ENCODE measurements at regions not wholly inside any gene's neighbourhood (a gene's known extent, or its start where the extent isn't known, plus 50 kb on each side); places are given as distances from the start of the nearest gene placed in this dataset.

DNA sequence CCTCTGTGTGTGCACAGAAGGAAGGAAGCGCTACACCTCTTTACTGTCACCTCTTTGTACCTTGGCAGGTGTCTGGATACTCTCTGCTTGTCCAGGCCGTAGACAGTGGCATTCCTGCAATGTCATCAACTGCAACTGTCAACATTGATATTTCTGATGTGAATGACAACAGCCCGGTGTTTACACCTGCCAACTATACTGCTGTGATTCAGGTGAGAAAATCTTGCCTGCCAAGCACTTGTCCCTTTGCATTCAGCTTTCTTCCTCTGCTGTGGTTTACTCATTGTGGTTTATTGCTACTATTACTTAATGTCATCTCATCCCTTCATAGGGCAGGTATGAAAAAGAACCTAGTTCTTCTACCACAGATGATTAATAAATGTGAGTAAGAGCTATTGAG, 131.9 kb upstream of the MTNR1B start:
- no peak overlapping the region for H4K5ac ChIP-seq (ENCODE audit: insufficient read length, low read depth, low read length)
- Mint-ChIP-seq H3K9me3 (no peaks in the 10 kb centered on the region), H3K27me3 (ENCODE audit: low read depth) (no peaks in the 10 kb centered on the region), H3K27ac (no peak overlapping the region), H3K4me3 (no peak overlapping the region), H3K4me1 (peaks cover 25 to 32% of the 10 kb centered on the region in 2 experiments), H3K36me3 (ENCODE audit: insufficient read depth in 1 of 3, low read depth in 3 of 3) (peaks cover 0 to 15% (median 5%) of the 10 kb centered on the region in 3 experiments; a peak in 3 of 7 replicates)
- H2AFZ ChIP-seq (ENCODE audit: low read length) = no peak overlapping the region
- no peak overlapping the region for H2BK120ac ChIP-seq (ENCODE audit: low read depth, low read length, poor library complexity, severe bottlenecking)
- no peaks in the 10 kb centered on the region for H4K20me1 ChIP-seq (ENCODE audit: control insufficient read depth, insufficient read depth, insufficient read length)
- no peak for TF ChIP-seq CTCF (conservative IDR thresholded peaks at IDR 0.05)
- no peak overlapping the region for H3K18ac ChIP-seq (ENCODE audit: insufficient read length, low read depth, low read length)
- no peaks in the 10 kb centered on the region for H3K79me2 ChIP-seq (ENCODE audit: insufficient read depth, low read length)
- no peaks in the 10 kb centered on the region for H3K79me1 ChIP-seq (ENCODE audit: insufficient read depth, low read depth, low read length, poor library complexity, severe bottlenecking)
- no peaks in the 10 kb centered on the region for H3K27me3 ChIP-seq (ENCODE audit: insufficient read depth, low read length)
- H3K14ac ChIP-seq (ENCODE audit: insufficient read depth, low read length) = no peak overlapping the region
- H2BK5ac ChIP-seq (ENCODE audit: insufficient read length, low read length) = no peak overlapping the region
- H3K23ac ChIP-seq (ENCODE audit: insufficient read length, low read depth, low read length) = no peak overlapping the region
- no peak overlapping the region for H3K27ac ChIP-seq (ENCODE audit: insufficient read length, low read depth, low read length)
- H2BK15ac ChIP-seq (ENCODE audit: low read depth, low read length) = no peak overlapping the region
- H3K4me2 ChIP-seq (ENCODE audit: insufficient read depth, insufficient read length, low read length) = no peak overlapping the region
- H4K91ac ChIP-seq (ENCODE audit: insufficient read length, low read depth, low read length) = no peak overlapping the region
- no peak overlapping the region for H3K56ac ChIP-seq (ENCODE audit: insufficient read length, low read depth, low read length)
- H3K4ac ChIP-seq (ENCODE audit: low read depth, low read length) = no peak overlapping the region
- no peaks in the 10 kb centered on the region for H3K23me2 ChIP-seq (ENCODE audit: insufficient read length, low read depth, low read length, poor library complexity, severe bottlenecking)
- no peak overlapping the region for H2AK5ac ChIP-seq (ENCODE audit: insufficient read length, low read length)
- H3T11ph ChIP-seq (ENCODE audit: low read length) = no peak overlapping the region
- H2BK20ac ChIP-seq (ENCODE audit: low read depth, low read length, poor library complexity, severe bottlenecking) = no peak overlapping the region
- peaks cover 10% of the 10 kb centered on the region for H3K4me1 ChIP-seq (ENCODE audit: insufficient read depth, low read length)
- H2BK12ac ChIP-seq (ENCODE audit: insufficient read length, low read depth, low read length) = no peak overlapping the region
- no peak overlapping the region for H4K8ac ChIP-seq (replicated peaks; ENCODE audit: insufficient read length, low read depth, low read length)
- no peaks in the 10 kb centered on the region for H3K9me3 ChIP-seq (ENCODE audit: control insufficient read depth, low read depth, low read length)
- WGBS (ENCODE audit: extremely low coverage, insufficient read length, low lambda C conversion rate) = no CpG with 5 or more reads among the region's 3 CpGs
- H3K9ac ChIP-seq (ENCODE audit: extremely low read depth, insufficient read length, low read length) = no peak overlapping the region
- DNase-seq = no peak
